GM12878 (cell line): ENCODE measurements at regions not wholly inside any gene's neighbourhood (a gene's known extent, or its start where the extent isn't known, plus 50 kb on each side); places are given as distances from the start of the nearest gene placed in this dataset.

Experiments
- ATAC-seq: fragments of 200-7000 bp; cut with Tn5 transposase; 3 replicates; pipeline ENCODE4 v1.9.1; 2020; ENCODE audit warnings: mild to moderate bottlenecking, moderate library complexity
- BruUV-seq: library from RNA; stranded (reverse); fragments of 400-500 nt; replicated peaks from 2 replicates; lab custom pipeline; 2021; lab: Mats Ljungman, UMichigan
- CTCF ChIA-PET: fragments of 300-600 bp; sonication (Branson Sonifier 250); formaldehyde crosslinking; extraction: SDS; loops from one replicate; lab custom pipeline; 2021; ENCODE audit warnings: inconsistent platforms; lab: Yijun Ruan, JAX
- POLR2A ChIA-PET: fragments of 350-600 bp; formaldehyde crosslinking; extraction: SDS; loops from one replicate; lab custom pipeline; 2021; ENCODE audit warnings: inconsistent platforms; lab: Charles Lee
- RAD21 ChIA-PET: fragments of 300-600 bp; sonication (Branson Sonifier 250); formaldehyde crosslinking; loops from one replicate; lab custom pipeline; 2023; ENCODE audit warnings: antibody characterized with exemption; ENCODE audit not compliant: unreplicated experiment; lab: Charles Lee
- SMC1A ChIA-PET: fragments of 300-600 bp; sonication (Branson Sonifier 250); formaldehyde crosslinking; loops from one replicate; lab custom pipeline; 2023; ENCODE audit not compliant: unreplicated experiment, uncharacterized antibody; lab: Charles Lee
- DNase-seq: peaks from one replicate; pipeline ENCODE4 v3.0.0-alpha.2; 2011; ENCODE audit warnings: low read depth, low spot score
- FAIRE-seq: peaks from 3 replicates; lab custom pipeline; 2011; peaks lifted over from hg19 to GRCh38; lab: Jason Lieb, UNC
- H2AFZ ChIP-seq: 2 replicates; pipeline ENCODE4 v1.6.0; 2011; ENCODE audit warnings: low read depth, low read length, control low read depth; ENCODE audit not compliant: control insufficient read depth
- H3K27ac ChIP-seq: 2 replicates; pipeline ENCODE4 v1.5.1; 2011; ENCODE audit warnings: control low read depth; ENCODE audit not compliant: control insufficient read depth, insufficient read depth
- H3K27me3 ChIP-seq, 2 experiments: replicated peaks in 1 of 2; 2 replicates each; pipeline versions ENCODE4 v1.6.0 to v1.6.1; 2011; ENCODE audit warnings: low read length in 1 of 2; ENCODE audit not compliant: control insufficient read depth in 2 of 2, insufficient read depth in 2 of 2
- H3K36me3 ChIP-seq, 2 experiments: 2 replicates each; pipeline ENCODE4 v1.5.1; 2011; ENCODE audit warnings: low read length in 1 of 2; ENCODE audit not compliant: control insufficient read depth in 2 of 2, insufficient read depth in 2 of 2
- H3K4me1 ChIP-seq: 2 replicates; pipeline ENCODE4 v1.6.1; 2011; ENCODE audit warnings: mild to moderate bottlenecking, low read length, moderate library complexity, mixed read lengths; ENCODE audit not compliant: control insufficient read depth, insufficient read depth
- H3K4me2 ChIP-seq: 2 replicates; pipeline ENCODE4 v1.6.0; 2011; ENCODE audit warnings: control low read depth; ENCODE audit not compliant: control insufficient read depth, insufficient read depth
- H3K4me3 ChIP-seq: fragments of 200-600 bp; sonication (generic); 2 replicates; pipeline ENCODE4 v1.5.1; 2016
- H3K79me2 ChIP-seq: 2 replicates; pipeline ENCODE4 v1.6.0; 2011; ENCODE audit warnings: low read length; ENCODE audit not compliant: control insufficient read depth, insufficient read depth
- H3K9ac ChIP-seq: 2 replicates; pipeline ENCODE4 v1.8.0; 2011; ENCODE audit warnings: low read length, control low read depth, mixed read lengths; ENCODE audit not compliant: control insufficient read depth, insufficient read depth
- H3K9me3 ChIP-seq: replicated peaks from 3 replicates; pipeline ENCODE4 v1.5.1; 2011; ENCODE audit warnings: mild to moderate bottlenecking, low read length; ENCODE audit not compliant: control insufficient read depth, insufficient read depth
- H4K20me1 ChIP-seq: 2 replicates; pipeline ENCODE4 v1.6.0; 2011; ENCODE audit not compliant: control insufficient read depth, insufficient read depth
- CTCF ChIP-seq, 3 experiments: IDR thresholded peaks in 2 of 3; conservative IDR thresholded peaks in 1 of 3; 2 replicates each; pipeline ENCODE4 v1.5.1; 2011; ENCODE audit warnings: low read depth in 3 of 3, low read length in 3 of 3, mild to moderate bottlenecking in 3 of 3, control low read depth in 2 of 3, moderate library complexity in 2 of 3, inconsistent platforms in 1 of 3, mixed read lengths in 1 of 3; ENCODE audit not compliant: control insufficient read depth in 2 of 3, insufficient read depth in 1 of 3; ENCODE audit errors: extremely low read depth in 1 of 3
- ESRRA ChIP-seq: IDR thresholded peaks from 2 replicates; pipeline ENCODE4 v1.6.1; 2012; ENCODE audit warnings: mild to moderate bottlenecking, low read length, improper control_type of control experiment
- ETV6 ChIP-seq, 2 experiments: fragments of 450-650 bp in 1 of 2; IDR thresholded peaks in 1 of 2; conservative IDR thresholded peaks in 1 of 2; 2 replicates each; pipeline ENCODE4 v1.6.1; 2014; ENCODE audit warnings: antibody characterized with exemption in 1 of 2, borderline replicate concordance in 1 of 2, low read depth in 1 of 2, mild to moderate bottlenecking in 1 of 2, moderate library complexity in 1 of 2
- HCFC1 ChIP-seq: fragments of 150-350 bp; IDR thresholded peaks from 2 replicates; pipeline ENCODE4 v1.6.1; 2014; ENCODE audit warnings: low read length
- MEF2A ChIP-seq: IDR thresholded peaks from 2 replicates; pipeline ENCODE4 v1.6.1; 2011; ENCODE audit warnings: low read depth, mild to moderate bottlenecking, low read length, moderate library complexity; ENCODE audit not compliant: insufficient read depth
- NR2C2 ChIP-seq: IDR thresholded peaks from 2 replicates; pipeline ENCODE4 v1.6.1; 2011; ENCODE audit warnings: borderline replicate concordance, low read depth; ENCODE audit not compliant: control insufficient read depth, insufficient read length
- POLR2A ChIP-seq: IDR thresholded peaks from 2 replicates; pipeline ENCODE4 v1.6.1; 2011; ENCODE audit warnings: low read depth, mild to moderate bottlenecking, low read length
- RB1 ChIP-seq: fragments of 450-650 bp; formaldehyde crosslinking; IDR thresholded peaks from 2 replicates; pipeline ENCODE4 v1.6.1; 2017; ENCODE audit warnings: mild to moderate bottlenecking, borderline replicate concordance
- RBBP5 ChIP-seq: fragments of 200-600 bp; sonication (generic); conservative IDR thresholded peaks from 2 replicates; pipeline ENCODE4 v1.6.1; 2016
- RCOR1 ChIP-seq: conservative IDR thresholded peaks from 2 replicates; pipeline ENCODE4 v1.6.1; 2012; ENCODE audit warnings: low read depth, low read length, improper control_type of control experiment
- RELA ChIP-seq: fragments of 450-650 bp; IDR thresholded peaks from 2 replicates; pipeline ENCODE4 v1.8.0; 2014; ENCODE audit warnings: borderline replicate concordance; ENCODE audit not compliant: partially characterized antibody
- RELB ChIP-seq: fragments of 450-650 bp; IDR thresholded peaks from 2 replicates; pipeline ENCODE4 v1.6.1; 2017; ENCODE audit warnings: low read depth, mild to moderate bottlenecking, moderate library complexity
- SIN3A ChIP-seq: IDR thresholded peaks from 2 replicates; pipeline ENCODE4 v1.6.1; 2012; ENCODE audit warnings: low read depth, low read length, improper control_type of control experiment
- SIX5 ChIP-seq: IDR thresholded peaks from 2 replicates; pipeline ENCODE4 v1.6.1; 2011; ENCODE audit warnings: mild to moderate bottlenecking, low read depth, low read length, moderate library complexity; ENCODE audit not compliant: severe bottlenecking
- TBL1XR1 ChIP-seq: IDR thresholded peaks from 2 replicates; pipeline ENCODE4 v1.6.1; 2012; ENCODE audit warnings: low read depth, low read length, improper control_type of control experiment
- TCF12 ChIP-seq: IDR thresholded peaks from 2 replicates; pipeline ENCODE4 v1.6.1; 2011; ENCODE audit warnings: low read depth, mild to moderate bottlenecking, low read length
- ZNF207 ChIP-seq: fragments of 450-650 bp; IDR thresholded peaks from 2 replicates; pipeline ENCODE4 v1.6.1; 2014; ENCODE audit warnings: antibody characterized with exemption, mild to moderate bottlenecking, borderline replicate concordance
- ZNF24 ChIP-seq: fragments of 450-650 bp; IDR thresholded peaks from 2 replicates; pipeline ENCODE4 v1.6.1; 2017; ENCODE audit warnings: antibody characterized with exemption, mild to moderate bottlenecking
- ZNF622 ChIP-seq: fragments of 450-650 bp; IDR thresholded peaks from 2 replicates; pipeline ENCODE4 v1.6.1; 2017; ENCODE audit warnings: mild to moderate bottlenecking, inconsistent platforms
- WGBS: methylation state at CpG from one replicate; pipeline ENCODE4 v1.1.6; 2016; ENCODE audit warnings: low lambda C conversion rate; ENCODE audit not compliant: insufficient replicate concordance, insufficient coverage; ENCODE audit errors: missing lambda C conversion rate; 5-methylcytosine and 5-hydroxymethylcytosine counted together
- in situ Hi-C: fragments of 300-500 bp; cut with MboI; formaldehyde crosslinking; loops from 9 replicates; pipeline ENCODE4 v1.14.3; 2018; ENCODE audit warnings: mixed read lengths
- intact Hi-C: fragments of 100-400 bp; cut with micrococcal nuclease; formaldehyde crosslinking; loops from one replicate; pipeline ENCODE4 v1.14.2; 2022; ENCODE audit not compliant: unreplicated experiment

- Histone ChIP-seq H2AFZ (no peak overlapping the region), H3K9ac (no peak overlapping the region), H3K4me3 (no peak overlapping the region), H3K27me3 (no peaks in the 10 kb centered on the region), H3K4me2 (no peak overlapping the region), H3K9me3 (no peaks in the 10 kb centered on the region; the same call in 1 of the 3 replicates), H3K27ac (no peak overlapping the region), H4K20me1 (no peaks in the 10 kb centered on the region), H3K36me3 (no peaks in the 10 kb centered on the region), H3K4me1 (peaks cover 6% of the 10 kb centered on the region), H3K79me2 (no peaks in the 10 kb centered on the region)
- RAD21 ChIA-PET = interaction anchor here (0.6 kb wide), 1 partner anchor 84 kb away, joined by 3 read pairs; no protein-coding TSS in a partner anchor
- in situ Hi-C loops (no loop called here), intact Hi-C loops (no loop called here)
- BruUV-seq = no TSS peak
- POLR2A ChIA-PET = no interaction called here
- CTCF ChIA-PET = no interaction called here
- no peak for DNase-seq
- TF ChIP-seq ZNF207 (no peak), NR2C2 (no peak), ETV6 (conservative IDR thresholded peaks at IDR 0.05 in 1 of 2, IDR thresholded peaks at IDR 0.05 in 1 of 2; ENCODE audit: borderline replicate concordance in 1 of 2, low read depth in 1 of 2) (no peak), SIN3A (no peak), SIX5 (no peak), RB1 (no peak), HCFC1 (no peak), TCF12 (no peak), RBBP5 (no peak), ZNF24 (no peak), ESRRA (no peak), CTCF (IDR thresholded peaks at IDR 0.05 in 2 of 3, conservative IDR thresholded peaks at IDR 0.05 in 1 of 3; ENCODE audit: control insufficient read depth in 2 of 3, extremely low read depth in 1 of 3, insufficient read depth in 1 of 3, low read depth in 3 of 3, low read length in 3 of 3) (no peak), POLR2A (no peak), ZNF622 (no peak), TBL1XR1 (no peak), RCOR1 (no peak), MEF2A (no peak), RELB (no peak), RELA (no peak)
- WGBS = 65% methylated on average over 3 of the region's 3 CpGs
- SMC1A ChIA-PET = no interaction called here
- FAIRE-seq = no peak
- ATAC-seq = no peak
Measured at GRCh38 chr2:38190542-38191218, 114.7 kb upstream of the CYP1B1 start.
